Activated B cell treated with CpG ODN at 0.5 μM for 24 hours (primary cell): ENCODE measurements at regions not wholly inside any gene's neighbourhood (a gene's known extent, or its start where the extent isn't known, plus 50 kb on each side); places are given as distances from the start of the nearest gene placed in this dataset.

Experiments
- ATAC-seq: fragments of 200-7000 bp; cut with Tn5 transposase; one replicate; pipeline ENCODE4 v1.10.0; 2021; ENCODE audit warnings: low read depth, mild to moderate bottlenecking, moderate library complexity
- CTCF ChIA-PET: fragments of 350-600 bp; sonication (Branson Sonifier 250); formaldehyde crosslinking; loops from one replicate; lab custom pipeline; 2021; ENCODE audit warnings: antibody characterized with exemption; lab: Charles Lee
- POLR2A ChIA-PET: fragments of 350-600 bp; sonication (Branson Sonifier 250); formaldehyde crosslinking; loops from one replicate; lab custom pipeline; 2021; ENCODE audit warnings: antibody characterized with exemption; lab: Charles Lee
- DNase-seq: peaks from one replicate; pipeline ENCODE4 v3.0.0; 2022
- H3K27ac Mint-ChIP-seq: one replicate; pipeline ENCODE4 v1.8.0; 2020; ENCODE audit warnings: mixed read lengths
- H3K27me3 Mint-ChIP-seq: one replicate; pipeline ENCODE4 v1.8.0; 2021; ENCODE audit warnings: mixed read lengths
- H3K36me3 Mint-ChIP-seq: one replicate; pipeline ENCODE4 v1.8.0; 2021; ENCODE audit warnings: low read depth, mixed read lengths
- H3K4me1 Mint-ChIP-seq: one replicate; pipeline ENCODE4 v1.8.0; 2021; ENCODE audit warnings: mixed read lengths
- H3K4me3 Mint-ChIP-seq: one replicate; pipeline ENCODE4 v1.8.0; 2020; ENCODE audit warnings: mild to moderate bottlenecking, mixed read lengths
- H3K9me3 Mint-ChIP-seq: one replicate; pipeline ENCODE4 v1.8.0; 2020; ENCODE audit warnings: mixed read lengths
- CTCF ChIP-seq: fragments of 200-600 bp; IDR thresholded peaks from one replicate; pipeline ENCODE4 v1.8.0; 2022; ENCODE audit warnings: antibody characterized with exemption, mild to moderate bottlenecking
- intact Hi-C: fragments of 100-400 bp; cut with micrococcal nuclease; formaldehyde crosslinking; loops from one replicate; pipeline ENCODE4 v1.15.1; 2024

- Mint-ChIP-seq H3K27me3 (no peaks in the 10 kb centered on the region), H3K36me3 (no peaks in the 10 kb centered on the region), H3K27ac (no peak overlapping the region), H3K4me1 (no peaks in the 10 kb centered on the region), H3K9me3 (peaks cover 4% of the 10 kb centered on the region), H3K4me3 (no peak overlapping the region)
- no peak for TF ChIP-seq CTCF
- CTCF ChIA-PET: no interaction called here
- POLR2A ChIA-PET: no interaction called here
- ATAC-seq (no peak), DNase-seq (no peak)
- intact Hi-C loops: no loop called here
Measured at GRCh38 chr13:54875111-54875510, 1846.5 kb downstream of the OLFM4 start.

GRCh38 chr13:54879036-54879435, 1850.4 kb downstream of the OLFM4 start:
- DNase-seq (no peak), ATAC-seq (no peak)
- intact Hi-C loops: no loop called here
- CTCF ChIA-PET: no interaction called here
- no peak for TF ChIP-seq CTCF
- Mint-ChIP-seq H3K4me1 (no peaks in the 10 kb centered on the region), H3K9me3 (peaks cover 2% of the 10 kb centered on the region), H3K4me3 (no peak overlapping the region), H3K27me3 (no peaks in the 10 kb centered on the region), H3K27ac (no peak overlapping the region), H3K36me3 (no peaks in the 10 kb centered on the region)
- POLR2A ChIA-PET: no interaction called here

GRCh38 chr13:54884682-54885081, 1856.1 kb downstream of the OLFM4 start:
- ChIA-PET POLR2A (no interaction called here), CTCF (no interaction called here)
- Mint-ChIP-seq H3K9me3 (peaks cover 6% of the 10 kb centered on the region), H3K27ac (no peak overlapping the region), H3K4me3 (no peak overlapping the region), H3K36me3 (no peaks in the 10 kb centered on the region), H3K4me1 (no peaks in the 10 kb centered on the region), H3K27me3 (no peaks in the 10 kb centered on the region)
- ATAC-seq (no peak), DNase-seq (no peak)
- no peak for TF ChIP-seq CTCF
- intact Hi-C loops: no loop called here

GRCh38 chr13:54890976-54891375, 1862.4 kb downstream of the OLFM4 start:
- Mint-ChIP-seq H3K36me3 (no peaks in the 10 kb centered on the region), H3K4me3 (no peak overlapping the region), H3K27me3 (no peaks in the 10 kb centered on the region), H3K9me3 (peaks cover 6% of the 10 kb centered on the region), H3K27ac (no peak overlapping the region), H3K4me1 (no peaks in the 10 kb centered on the region)
- POLR2A ChIA-PET: no interaction called here
- DNase-seq (no peak), ATAC-seq (no peak)
- CTCF ChIA-PET: no interaction called here
- intact Hi-C loops: no loop called here
- no peak for TF ChIP-seq CTCF

- peaks cover 6% of the 10 kb centered on the region for H3K9me3 Mint-ChIP-seq
Measured at GRCh38 chr13:54901316-54901715, 1872.7 kb downstream of the OLFM4 start.

More at GRCh38 chr13:54901316-54901715, 1872.7 kb downstream of the OLFM4 start:
- no peak for ATAC-seq
- intact Hi-C loops: no loop called here
- DNase-seq: no peak
- no peaks in the 10 kb centered on the region for H3K36me3 Mint-ChIP-seq
- no peaks in the 10 kb centered on the region for H3K27me3 Mint-ChIP-seq
- ChIA-PET POLR2A (no interaction called here), CTCF (no interaction called here)
- H3K4me1 Mint-ChIP-seq: no peaks in the 10 kb centered on the region
- no peak for TF ChIP-seq CTCF
- H3K4me3 Mint-ChIP-seq: no peak overlapping the region
- H3K27ac Mint-ChIP-seq: no peak overlapping the region
